ENCODE measurements at regions not wholly inside any gene's neighbourhood (a gene's known extent, or its start where the extent isn't known, plus 50 kb on each side); places are given as distances from the start of the nearest gene placed in this dataset.

GRCh38 chr5:86795659-86796058 lies 177.9 kb downstream of the COX7C start:
- Histone ChIP-seq H2BK15ac (ENCODE audit: low read length) (no peak overlapping the region), H3K27ac (replicated peaks; ENCODE audit: low read length) (peak overlapping the region; percentile 13), H2BK120ac (ENCODE audit: low read depth, low read length) (no peak overlapping the region), H3K27me3 (ENCODE audit: control insufficient read depth in 3 of 3, insufficient read depth in 3 of 3, low read depth in 1 of 3, low read length in 3 of 3) (no peaks in the 10 kb centered on the region), H2AK5ac (ENCODE audit: low read depth, low read length) (no peak overlapping the region), H3K4me3 (ENCODE audit: low read length in 2 of 2) (no peak overlapping the region), H2BK5ac (ENCODE audit: low read length) (no peak overlapping the region), H3K23ac (ENCODE audit: low read depth, low read length, poor library complexity) (no peak overlapping the region), H3K4me1 (ENCODE audit: control insufficient read depth in 2 of 2, insufficient read depth in 1 of 2, low read depth in 1 of 2, low read length in 2 of 2) (peaks cover 0 to 5% of the 10 kb centered on the region in 2 donors), H3K4me2 (ENCODE audit: insufficient read depth, low read length, poor library complexity, severe bottlenecking) (no peak overlapping the region), H3K36me3 (replicated peaks in 1 of 2; ENCODE audit: control insufficient read depth in 2 of 2, insufficient read depth in 2 of 2, low read length in 2 of 2) (no peaks in the 10 kb centered on the region), H3K18ac (ENCODE audit: low read length) (no peak overlapping the region), H2AFZ (ENCODE audit: low read length) (no peak overlapping the region), H4K8ac (ENCODE audit: low read depth, low read length) (no peak overlapping the region), H3K14ac (ENCODE audit: low read length) (no peak overlapping the region), H2BK12ac (ENCODE audit: low read length) (no peak overlapping the region), H3K4ac (ENCODE audit: low read length) (no peak overlapping the region), H3K9me3 (replicated peaks in 1 of 2; ENCODE audit: control insufficient read depth in 2 of 2, insufficient read depth in 1 of 2, low read depth in 1 of 2, low read length in 2 of 2) (no peaks in the 10 kb centered on the region), H3K79me1 (ENCODE audit: low read depth, low read length) (no peaks in the 10 kb centered on the region), H3K9ac (ENCODE audit: low read depth, low read length, poor library complexity) (no peak overlapping the region), H4K91ac (ENCODE audit: low read depth, low read length, poor library complexity) (no peak overlapping the region)
- no CpG with 5 or more reads among the region's 3 CpGs for WGBS, 2 donors (ENCODE audit: extremely low coverage in 2 of 2, insufficient read length in 2 of 2, insufficient replicate concordance in 1 of 2)
- no peak for DNase-seq (ENCODE audit: low spot score)

- peak; percentile 17 for DNase-seq (ENCODE audit: low spot score)
- no peak overlapping the region for H3K18ac ChIP-seq (ENCODE audit: low read length)
- no peak overlapping the region for H2AFZ ChIP-seq (ENCODE audit: low read length)
- no peaks in the 10 kb centered on the region for H3K9me3 ChIP-seq (replicated peaks in 1 of 2; ENCODE audit: control insufficient read depth in 2 of 2, insufficient read depth in 1 of 2, low read depth in 1 of 2, low read length in 2 of 2)
- no peak overlapping the region for H3K9ac ChIP-seq (ENCODE audit: low read depth, low read length, poor library complexity)
- H3K23ac ChIP-seq (ENCODE audit: low read depth, low read length, poor library complexity): no peak overlapping the region
- H2BK120ac ChIP-seq (ENCODE audit: low read depth, low read length): no peak overlapping the region
- no peak overlapping the region for H2BK12ac ChIP-seq (ENCODE audit: low read length)
- H3K4me1 ChIP-seq (ENCODE audit: control insufficient read depth in 2 of 2, insufficient read depth in 1 of 2, low read depth in 1 of 2, low read length in 2 of 2): peaks cover 0 to 5% of the 10 kb centered on the region in 2 donors
- no peak overlapping the region for H4K8ac ChIP-seq (ENCODE audit: low read depth, low read length)
- no peak overlapping the region for H3K4me2 ChIP-seq (ENCODE audit: insufficient read depth, low read length, poor library complexity, severe bottlenecking)
- H2BK15ac ChIP-seq (ENCODE audit: low read length): no peak overlapping the region
- no peaks in the 10 kb centered on the region for H3K27me3 ChIP-seq (ENCODE audit: control insufficient read depth in 3 of 3, insufficient read depth in 3 of 3, low read depth in 1 of 3, low read length in 3 of 3)
- H3K4me3 ChIP-seq (ENCODE audit: low read length in 2 of 2): no peak overlapping the region
- H2AK5ac ChIP-seq (ENCODE audit: low read depth, low read length): no peak overlapping the region
- no peak overlapping the region for H3K27ac ChIP-seq (replicated peaks; ENCODE audit: low read length)
- H3K14ac ChIP-seq (ENCODE audit: low read length): no peak overlapping the region
- no peak overlapping the region for H3K4ac ChIP-seq (ENCODE audit: low read length)
- no peaks in the 10 kb centered on the region for H3K36me3 ChIP-seq (replicated peaks in 1 of 2; ENCODE audit: control insufficient read depth in 2 of 2, insufficient read depth in 2 of 2, low read length in 2 of 2)
- H2BK5ac ChIP-seq (ENCODE audit: low read length): no peak overlapping the region
- H3K79me1 ChIP-seq (ENCODE audit: low read depth, low read length): no peaks in the 10 kb centered on the region
- no peak overlapping the region for H4K91ac ChIP-seq (ENCODE audit: low read depth, low read length, poor library complexity)
These were observed 179.9 kb downstream of the COX7C start for GRCh38 chr5:86797677-86798076.

- Histone ChIP-seq H3K23ac (ENCODE audit: low read depth, low read length, poor library complexity) (no peak overlapping the region), H3K18ac (ENCODE audit: low read length) (no peak overlapping the region), H3K4me1 (ENCODE audit: control insufficient read depth in 2 of 2, insufficient read depth in 1 of 2, low read depth in 1 of 2, low read length in 2 of 2) (no peaks in the 10 kb centered on the region), H2BK120ac (ENCODE audit: low read depth, low read length) (no peak overlapping the region), H4K8ac (ENCODE audit: low read depth, low read length) (no peak overlapping the region), H3K4me3 (ENCODE audit: low read length in 2 of 2) (no peak overlapping the region), H3K36me3 (replicated peaks in 1 of 2; ENCODE audit: control insufficient read depth in 2 of 2, insufficient read depth in 2 of 2, low read length in 2 of 2) (no peaks in the 10 kb centered on the region), H2AFZ (ENCODE audit: low read length) (no peak overlapping the region), H2BK12ac (ENCODE audit: low read length) (no peak overlapping the region), H2BK15ac (ENCODE audit: low read length) (no peak overlapping the region), H3K9ac (ENCODE audit: low read depth, low read length, poor library complexity) (no peak overlapping the region), H3K79me1 (ENCODE audit: low read depth, low read length) (no peaks in the 10 kb centered on the region), H2AK5ac (ENCODE audit: low read depth, low read length) (no peak overlapping the region), H3K4ac (ENCODE audit: low read length) (no peak overlapping the region), H3K27me3 (ENCODE audit: control insufficient read depth in 3 of 3, insufficient read depth in 3 of 3, low read depth in 1 of 3, low read length in 3 of 3) (no peaks in the 10 kb centered on the region), H2BK5ac (ENCODE audit: low read length) (no peak overlapping the region), H4K91ac (ENCODE audit: low read depth, low read length, poor library complexity) (no peak overlapping the region), H3K14ac (ENCODE audit: low read length) (no peak overlapping the region), H3K27ac (replicated peaks; ENCODE audit: low read length) (no peak overlapping the region), H3K4me2 (ENCODE audit: insufficient read depth, low read length, poor library complexity, severe bottlenecking) (no peak overlapping the region), H3K9me3 (replicated peaks in 1 of 2; ENCODE audit: control insufficient read depth in 2 of 2, insufficient read depth in 1 of 2, low read depth in 1 of 2, low read length in 2 of 2) (no peaks in the 10 kb centered on the region)
- WGBS, 2 donors (ENCODE audit: extremely low coverage in 2 of 2, insufficient read length in 2 of 2, insufficient replicate concordance in 1 of 2): no CpG with 5 or more reads among the region's 1 CpG
- DNase-seq (ENCODE audit: low spot score): no peak
These were observed 188.5 kb downstream of the COX7C start for GRCh38 chr5:86806206-86806605.

- Histone ChIP-seq H3K27me3 (ENCODE audit: control insufficient read depth in 3 of 3, insufficient read depth in 3 of 3, low read depth in 1 of 3, low read length in 3 of 3) (no peaks in the 10 kb centered on the region), H3K9me3 (replicated peaks in 1 of 2; ENCODE audit: control insufficient read depth in 2 of 2, insufficient read depth in 1 of 2, low read depth in 1 of 2, low read length in 2 of 2) (no peaks in the 10 kb centered on the region), H3K36me3 (replicated peaks in 1 of 2; ENCODE audit: control insufficient read depth in 2 of 2, insufficient read depth in 2 of 2, low read length in 2 of 2) (no peaks in the 10 kb centered on the region), H3K9ac (ENCODE audit: low read depth, low read length, poor library complexity) (no peak overlapping the region), H2AK5ac (ENCODE audit: low read depth, low read length) (no peak overlapping the region), H4K8ac (ENCODE audit: low read depth, low read length) (no peak overlapping the region), H3K79me1 (ENCODE audit: low read depth, low read length) (no peaks in the 10 kb centered on the region), H2BK5ac (ENCODE audit: low read length) (no peak overlapping the region), H3K14ac (ENCODE audit: low read length) (no peak overlapping the region), H3K4me2 (ENCODE audit: insufficient read depth, low read length, poor library complexity, severe bottlenecking) (no peak overlapping the region), H3K4me3 (ENCODE audit: low read length in 2 of 2) (no peak overlapping the region), H3K23ac (ENCODE audit: low read depth, low read length, poor library complexity) (no peak overlapping the region), H2AFZ (ENCODE audit: low read length) (no peak overlapping the region), H3K27ac (replicated peaks; ENCODE audit: low read length) (no peak overlapping the region), H4K91ac (ENCODE audit: low read depth, low read length, poor library complexity) (no peak overlapping the region), H2BK12ac (ENCODE audit: low read length) (no peak overlapping the region), H3K4me1 (ENCODE audit: control insufficient read depth in 2 of 2, insufficient read depth in 1 of 2, low read depth in 1 of 2, low read length in 2 of 2) (no peaks in the 10 kb centered on the region), H2BK15ac (ENCODE audit: low read length) (no peak overlapping the region), H3K4ac (ENCODE audit: low read length) (no peak overlapping the region), H2BK120ac (ENCODE audit: low read depth, low read length) (no peak overlapping the region), H3K18ac (ENCODE audit: low read length) (no peak overlapping the region)
- DNase-seq (ENCODE audit: low spot score): no peak
- no CpG with 5 or more reads among the region's 3 CpGs for WGBS, 2 donors (ENCODE audit: extremely low coverage in 2 of 2, insufficient read length in 2 of 2, insufficient replicate concordance in 1 of 2)
These were observed 189.6 kb downstream of the COX7C start for GRCh38 chr5:86807046-86808031.
